ENCODE measurements at regions not wholly inside any gene's neighbourhood (a gene's known extent, or its start where the extent isn't known, plus 50 kb on each side); places are given as distances from the start of the nearest gene placed in this dataset.
"Not testable (repeated sequence)": the region's sequence is repeated elsewhere in the genome, so short reads cannot be mapped to it uniquely, and the experiment has no call there.

DNA sequence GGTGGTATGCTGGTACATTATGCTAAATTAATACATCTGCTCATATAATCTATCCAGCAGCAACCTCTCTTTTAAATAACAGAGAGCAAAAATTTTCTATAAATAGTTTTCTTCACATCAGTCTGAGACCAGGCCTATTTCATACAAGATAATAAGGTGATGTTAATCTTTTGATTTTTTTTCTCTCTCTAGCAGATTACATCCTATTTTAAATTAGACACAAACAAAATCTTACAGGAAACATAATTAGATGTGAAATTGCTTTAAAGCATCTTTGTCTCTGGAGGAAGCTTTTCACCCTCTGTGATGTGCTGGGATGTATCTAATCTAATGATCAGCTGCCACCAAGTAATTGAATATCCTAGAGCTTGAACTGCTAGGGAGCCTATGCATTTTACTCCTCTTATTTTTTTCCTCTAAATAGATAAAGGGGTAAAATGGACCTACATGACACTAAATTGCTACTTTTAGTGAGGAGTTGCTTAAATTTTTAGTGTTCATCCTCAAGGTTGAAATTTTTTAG is 165.5 kb downstream of the MANEA start:
- H3K4me1 ChIP-seq (ENCODE audit: control insufficient read depth, insufficient read depth, low read length) = no peaks in the 10 kb centered on the region
- no peak overlapping the region for H3K4me3 ChIP-seq (ENCODE audit: low read depth in 2 of 2, low read length in 2 of 2)
- intact Hi-C loops (cut with micrococcal nuclease; ENCODE audit: unreplicated experiment) (no loop called here), in situ Hi-C loops (cut with HindIII; ENCODE audit: low pct_unique_long_range_greater_than_20kb, low sequenced_read_pairs) (no loop called here)
- no peak for TF ChIP-seq SIN3A (IDR thresholded peaks at IDR 0.05; ENCODE audit: borderline replicate concordance, insufficient read depth, low read depth, low read length)
- TF ChIP-seq, protein P1, sequence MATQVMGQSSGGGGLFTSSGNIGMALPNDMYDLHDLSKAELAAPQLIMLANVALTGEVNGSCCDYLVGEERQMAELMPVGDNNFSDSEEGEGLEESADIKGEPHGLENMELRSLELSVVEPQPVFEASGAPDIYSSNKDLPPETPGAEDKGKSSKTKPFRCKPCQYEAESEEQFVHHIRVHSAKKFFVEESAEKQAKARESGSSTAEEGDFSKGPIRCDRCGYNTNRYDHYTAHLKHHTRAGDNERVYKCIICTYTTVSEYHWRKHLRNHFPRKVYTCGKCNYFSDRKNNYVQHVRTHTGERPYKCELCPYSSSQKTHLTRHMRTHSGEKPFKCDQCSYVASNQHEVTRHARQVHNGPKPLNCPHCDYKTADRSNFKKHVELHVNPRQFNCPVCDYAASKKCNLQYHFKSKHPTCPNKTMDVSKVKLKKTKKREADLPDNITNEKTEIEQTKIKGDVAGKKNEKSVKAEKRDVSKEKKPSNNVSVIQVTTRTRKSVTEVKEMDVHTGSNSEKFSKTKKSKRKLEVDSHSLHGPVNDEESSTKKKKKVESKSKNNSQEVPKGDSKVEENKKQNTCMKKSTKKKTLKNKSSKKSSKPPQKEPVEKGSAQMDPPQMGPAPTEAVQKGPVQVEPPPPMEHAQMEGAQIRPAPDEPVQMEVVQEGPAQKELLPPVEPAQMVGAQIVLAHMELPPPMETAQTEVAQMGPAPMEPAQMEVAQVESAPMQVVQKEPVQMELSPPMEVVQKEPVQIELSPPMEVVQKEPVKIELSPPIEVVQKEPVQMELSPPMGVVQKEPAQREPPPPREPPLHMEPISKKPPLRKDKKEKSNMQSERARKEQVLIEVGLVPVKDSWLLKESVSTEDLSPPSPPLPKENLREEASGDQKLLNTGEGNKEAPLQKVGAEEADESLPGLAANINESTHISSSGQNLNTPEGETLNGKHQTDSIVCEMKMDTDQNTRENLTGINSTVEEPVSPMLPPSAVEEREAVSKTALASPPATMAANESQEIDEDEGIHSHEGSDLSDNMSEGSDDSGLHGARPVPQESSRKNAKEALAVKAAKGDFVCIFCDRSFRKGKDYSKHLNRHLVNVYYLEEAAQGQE (IDR thresholded peaks at IDR 0.05; ENCODE audit: insufficient read depth in 1 of 2, low read depth in 2 of 2, low read length in 1 of 2) = no peak
- TF ChIP-seq POLR2AphosphoS5 (IDR thresholded peaks at IDR 0.05; ENCODE audit: low read depth, low read length) = no peak
- H3K27ac ChIP-seq (ENCODE audit: low read length) = no peak overlapping the region
- ATAC-seq = no peak
- no peaks in the 10 kb centered on the region for H3K27me3 ChIP-seq (ENCODE audit: control insufficient read depth, insufficient read depth, low read length)
- no TSS peak for BruUV-seq (replicated peaks)
- ChIA-PET CTCF (no interaction called here), POLR2A (no interaction called here)
- H3K9me3 ChIP-seq (ENCODE audit: control insufficient read depth, insufficient read depth, low read depth, low read length) = no peaks in the 10 kb centered on the region
- no peaks in the 10 kb centered on the region for H3K36me3 ChIP-seq (ENCODE audit: control insufficient read depth, insufficient read depth, low read length)
- no peak for DNase-seq (ENCODE audit: low read depth, low spot score)

DNA sequence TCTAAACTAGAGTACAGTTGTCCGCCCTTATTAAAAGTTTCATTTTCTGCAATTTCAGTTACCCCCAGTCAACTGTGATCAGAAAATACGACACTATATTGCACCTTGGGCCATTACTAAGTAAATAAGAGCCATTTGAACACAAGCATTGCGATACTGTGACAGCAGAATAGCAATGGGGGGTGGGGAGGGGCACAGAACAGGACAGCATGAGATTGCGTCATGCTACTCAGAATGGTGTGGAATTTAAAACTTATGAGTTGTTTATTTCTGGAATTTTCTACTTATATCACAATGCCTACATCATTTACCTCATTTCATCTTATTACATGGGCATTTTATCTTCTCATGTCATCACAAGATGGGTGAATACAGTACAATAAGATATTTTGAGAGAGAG is 166.3 kb downstream of the MANEA start:
- DNase-seq (ENCODE audit: low read depth, low spot score) (no peak), ATAC-seq (no peak)
- H3K27me3 ChIP-seq (ENCODE audit: control insufficient read depth, insufficient read depth, low read length) = no peaks in the 10 kb centered on the region
- BruUV-seq (replicated peaks) = no TSS peak
- intact Hi-C loops (cut with micrococcal nuclease; ENCODE audit: unreplicated experiment) = no loop called here
- TF ChIP-seq, protein P1 (IDR thresholded peaks at IDR 0.05; ENCODE audit: insufficient read depth in 1 of 2, low read depth in 2 of 2, low read length in 1 of 2) = no peak
- TF ChIP-seq POLR2AphosphoS5 (IDR thresholded peaks at IDR 0.05; ENCODE audit: low read depth, low read length) (no peak), TCF7L2 (IDR thresholded peaks at IDR 0.05; ENCODE audit: low read depth, low read length) (no peak), SIN3A (IDR thresholded peaks at IDR 0.05; ENCODE audit: borderline replicate concordance, insufficient read depth, low read depth, low read length) (no peak)
- TF ChIP-seq, protein P2, sequence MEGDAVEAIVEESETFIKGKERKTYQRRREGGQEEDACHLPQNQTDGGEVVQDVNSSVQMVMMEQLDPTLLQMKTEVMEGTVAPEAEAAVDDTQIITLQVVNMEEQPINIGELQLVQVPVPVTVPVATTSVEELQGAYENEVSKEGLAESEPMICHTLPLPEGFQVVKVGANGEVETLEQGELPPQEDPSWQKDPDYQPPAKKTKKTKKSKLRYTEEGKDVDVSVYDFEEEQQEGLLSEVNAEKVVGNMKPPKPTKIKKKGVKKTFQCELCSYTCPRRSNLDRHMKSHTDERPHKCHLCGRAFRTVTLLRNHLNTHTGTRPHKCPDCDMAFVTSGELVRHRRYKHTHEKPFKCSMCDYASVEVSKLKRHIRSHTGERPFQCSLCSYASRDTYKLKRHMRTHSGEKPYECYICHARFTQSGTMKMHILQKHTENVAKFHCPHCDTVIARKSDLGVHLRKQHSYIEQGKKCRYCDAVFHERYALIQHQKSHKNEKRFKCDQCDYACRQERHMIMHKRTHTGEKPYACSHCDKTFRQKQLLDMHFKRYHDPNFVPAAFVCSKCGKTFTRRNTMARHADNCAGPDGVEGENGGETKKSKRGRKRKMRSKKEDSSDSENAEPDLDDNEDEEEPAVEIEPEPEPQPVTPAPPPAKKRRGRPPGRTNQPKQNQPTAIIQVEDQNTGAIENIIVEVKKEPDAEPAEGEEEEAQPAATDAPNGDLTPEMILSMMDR (IDR thresholded peaks at IDR 0.05) = no peak
- POLR2A ChIA-PET = no interaction called here
- no peaks in the 10 kb centered on the region for H3K36me3 ChIP-seq (ENCODE audit: control insufficient read depth, insufficient read depth, low read length)
- in situ Hi-C loops (cut with HindIII; ENCODE audit: low pct_unique_long_range_greater_than_20kb, low sequenced_read_pairs) = no loop called here
- CTCF ChIA-PET = no interaction called here
- H3K4me1 ChIP-seq (ENCODE audit: control insufficient read depth, insufficient read depth, low read length) = no peaks in the 10 kb centered on the region
- H3K27ac ChIP-seq (ENCODE audit: low read length) = no peak overlapping the region
- H3K9me3 ChIP-seq (ENCODE audit: control insufficient read depth, insufficient read depth, low read depth, low read length) = no peaks in the 10 kb centered on the region
- no peak overlapping the region for H3K4me3 ChIP-seq (ENCODE audit: low read depth in 2 of 2, low read length in 2 of 2)

DNA sequence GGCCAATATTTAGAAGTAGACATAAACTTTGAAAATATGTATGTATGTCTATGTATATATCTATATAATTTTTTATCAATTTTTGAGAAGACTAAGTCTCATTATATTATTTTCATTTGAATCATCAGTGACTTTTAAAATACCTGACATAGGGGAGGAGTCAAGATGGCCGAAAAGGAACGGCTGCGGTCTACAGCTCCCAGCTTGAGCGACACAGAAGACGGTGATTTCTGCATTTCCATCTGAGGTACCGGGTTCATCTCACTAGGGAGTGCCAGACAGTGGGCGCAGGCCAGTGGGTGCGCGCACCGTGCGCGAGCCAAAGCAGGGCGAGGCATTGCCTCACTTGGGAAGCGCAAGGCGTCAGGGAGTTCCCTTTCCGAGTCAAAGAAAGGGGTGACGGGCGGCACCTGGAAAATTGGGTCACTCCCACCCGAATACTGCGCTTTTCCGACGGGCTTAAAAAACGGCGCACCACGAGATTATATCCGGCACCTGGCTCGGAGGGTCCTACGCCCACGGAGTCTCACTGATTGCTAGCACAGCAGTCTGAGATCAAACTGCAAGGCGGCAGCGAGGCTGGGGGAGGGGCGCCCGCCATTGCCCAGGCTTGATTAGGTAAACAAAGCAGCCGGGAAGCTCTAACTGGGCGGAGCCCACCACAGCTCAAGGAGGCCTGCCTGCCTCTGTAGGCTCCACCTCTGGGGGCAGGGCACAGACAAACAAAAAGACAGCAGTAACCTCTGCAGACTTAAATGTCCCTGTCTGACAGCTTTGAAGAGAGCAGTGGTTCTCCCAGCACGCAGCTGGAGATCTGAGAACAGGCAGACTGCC is 181.1 kb downstream of the MANEA start:
- intact Hi-C loops (cut with micrococcal nuclease; ENCODE audit: unreplicated experiment) = not testable (repeated sequence)

More for the DNA sequence above, 181.1 kb downstream of the MANEA start:
- CTCF ChIA-PET; H3K9me3 ChIP-seq (ENCODE audit: control insufficient read depth, insufficient read depth, low read depth, low read length); DNase-seq (ENCODE audit: low read depth, low spot score); in situ Hi-C loops (cut with HindIII; ENCODE audit: low pct_unique_long_range_greater_than_20kb, low sequenced_read_pairs); H3K27ac ChIP-seq (ENCODE audit: low read length); H3K4me3 ChIP-seq (ENCODE audit: low read depth in 2 of 2, low read length in 2 of 2); H3K36me3 ChIP-seq (ENCODE audit: control insufficient read depth, insufficient read depth, low read length); POLR2A ChIA-PET; H3K27me3 ChIP-seq (ENCODE audit: control insufficient read depth, insufficient read depth, low read length); BruUV-seq (replicated peaks); H3K4me1 ChIP-seq (ENCODE audit: control insufficient read depth, insufficient read depth, low read length); ATAC-seq: not testable (repeated sequence)

Measured in Panc1 (cell line).